PC-3 (cell line): ENCODE measurements at regions not wholly inside any gene's neighbourhood (a gene's known extent, or its start where the extent isn't known, plus 50 kb on each side); places are given as distances from the start of the nearest gene placed in this dataset.

Experiments
- CTCF ChIP-seq: fragments of 300-600 bp; sonication (generic); conservative IDR thresholded peaks from 2 replicates; pipeline ENCODE4 v1.5.1; 2017; ENCODE audit warnings: antibody characterized with exemption, low read depth, mild to moderate bottlenecking, low read length
- EZH2 ChIP-seq: fragments of 300-600 bp; sonication (generic); IDR thresholded peaks from one replicate; pipeline ENCODE4 v1.6.1; 2017; ENCODE audit warnings: antibody characterized with exemption, mild to moderate bottlenecking, low read length; ENCODE audit not compliant: unreplicated experiment

- no peak for TF ChIP-seq CTCF
- TF ChIP-seq EZH2, result no peak
These were observed 449.7 kb upstream of the CHAC2 start for GRCh38 chr2:53317861-53318260.
